Activated T-cell treated with anti-CD3 and anti-CD28 coated beads, Interleukin-2, amount 50 U/mL, for 72 hours (primary cell): ENCODE measurements at regions not wholly inside any gene's neighbourhood (a gene's known extent, or its start where the extent isn't known, plus 50 kb on each side); places are given as distances from the start of the nearest gene placed in this dataset.

Experiments used
- ATAC-seq, 2 donors: fragments of 150-1000 bp; cut with Tn5 transposase; replicated peaks in 1 of 2; 2 replicates each; pipeline ENCODE4 v1.10.0; 2021; ENCODE audit warnings: moderate library complexity in 2 of 2, mild to moderate bottlenecking in 1 of 2
- DNase-seq, 2 donors: peaks; one replicate each; pipeline ENCODE4 v3.0.0; 2021 to 2022; ENCODE audit warnings: mixed read lengths in 1 of 2
- H3K27ac Mint-ChIP-seq: one replicate; pipeline ENCODE4 v1.8.0; 2022; ENCODE audit warnings: mild to moderate bottlenecking, moderate library complexity, mixed read lengths
- H3K27me3 Mint-ChIP-seq: one replicate; pipeline ENCODE4 v1.8.0; 2022; ENCODE audit warnings: low read depth, mixed read lengths
- H3K36me3 Mint-ChIP-seq, 2 donors: one replicate each; pipeline ENCODE4 v1.8.0; 2022; ENCODE audit warnings: mixed read lengths in 2 of 2, mild to moderate bottlenecking in 1 of 2; ENCODE audit not compliant: insufficient read depth in 2 of 2
- H3K4me1 Mint-ChIP-seq: one replicate; pipeline ENCODE4 v1.8.0; 2022; ENCODE audit warnings: low read depth, mixed read lengths
- H3K4me3 Mint-ChIP-seq, 2 donors: one replicate each; pipeline ENCODE4 v1.8.0; 2022; ENCODE audit warnings: mild to moderate bottlenecking in 2 of 2, mixed read lengths in 2 of 2, moderate library complexity in 2 of 2
- H3K9me3 Mint-ChIP-seq, 2 donors: one replicate each; pipeline ENCODE4 v1.8.0; 2022; ENCODE audit warnings: mixed read lengths in 2 of 2

DNA sequence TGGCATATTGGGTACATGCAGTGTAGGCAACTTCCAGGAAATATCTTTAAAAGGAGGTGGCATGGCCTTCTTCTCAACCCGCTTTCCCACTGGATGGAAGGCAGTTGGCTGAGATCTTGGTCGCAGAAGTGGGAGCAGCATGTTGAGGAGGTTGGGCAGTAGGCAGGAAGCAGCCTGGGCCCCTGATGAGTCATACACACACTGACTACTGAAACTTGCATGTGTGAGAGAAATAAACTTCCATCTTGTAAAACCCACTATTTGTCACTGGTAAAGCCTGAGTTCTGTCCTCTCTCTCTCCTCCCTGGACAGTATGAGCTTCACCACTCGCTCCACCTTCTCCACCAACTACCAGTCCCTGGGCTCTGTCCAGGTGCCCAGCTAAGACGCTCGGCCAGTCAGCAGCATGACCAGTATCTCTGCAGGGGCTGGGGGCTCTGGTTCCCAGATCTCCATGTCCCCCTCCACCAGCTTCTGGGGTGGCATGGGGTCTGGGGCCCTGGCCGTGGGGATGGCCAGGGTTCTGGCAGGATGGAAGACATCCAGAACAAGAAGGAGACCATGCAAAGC, 233.8 kb upstream of the SPRED2 start:
- H3K9me3 Mint-ChIP-seq = peaks cover 6% of the 10 kb centered on the region in 2 donors
- H3K36me3 Mint-ChIP-seq = no peaks in the 10 kb centered on the region
- peak; percentile 53 to 65 for ATAC-seq
- peak; percentile 6 to 14 for DNase-seq
- H3K27ac Mint-ChIP-seq = no peak overlapping the region
- H3K4me3 Mint-ChIP-seq = no peak overlapping the region
- H3K27me3 Mint-ChIP-seq = peaks cover 13% of the 10 kb centered on the region
- peaks cover 13% of the 10 kb centered on the region for H3K4me1 Mint-ChIP-seq

DNA sequence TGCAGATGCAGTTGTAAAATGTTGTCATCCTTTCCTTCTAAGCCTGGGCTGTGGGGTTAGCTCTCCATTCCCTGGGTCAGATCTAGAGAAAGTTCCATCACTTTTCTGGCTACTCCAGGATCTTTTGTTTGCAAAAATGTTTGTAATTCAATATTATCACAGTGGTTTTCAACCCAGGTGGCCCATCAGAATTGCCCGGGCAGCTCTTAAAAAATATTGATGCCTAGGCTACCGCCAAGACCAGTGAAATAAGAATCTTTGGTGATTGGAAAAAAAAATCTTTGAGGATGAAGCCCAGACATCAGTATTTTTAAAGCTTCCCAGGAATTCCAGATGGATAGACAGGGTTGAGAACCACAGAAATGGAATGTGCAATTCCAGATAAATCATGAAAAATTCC, 232.5 kb upstream of the SPRED2 start:
- Mint-ChIP-seq H3K27me3 (peaks cover 13% of the 10 kb centered on the region), H3K4me3 (no peak overlapping the region), H3K36me3 (no peaks in the 10 kb centered on the region), H3K27ac (no peak overlapping the region), H3K9me3 (peaks cover 6% of the 10 kb centered on the region in 2 donors), H3K4me1 (peaks cover 13% of the 10 kb centered on the region)
- DNase-seq (no peak), ATAC-seq (no peak)

DNA sequence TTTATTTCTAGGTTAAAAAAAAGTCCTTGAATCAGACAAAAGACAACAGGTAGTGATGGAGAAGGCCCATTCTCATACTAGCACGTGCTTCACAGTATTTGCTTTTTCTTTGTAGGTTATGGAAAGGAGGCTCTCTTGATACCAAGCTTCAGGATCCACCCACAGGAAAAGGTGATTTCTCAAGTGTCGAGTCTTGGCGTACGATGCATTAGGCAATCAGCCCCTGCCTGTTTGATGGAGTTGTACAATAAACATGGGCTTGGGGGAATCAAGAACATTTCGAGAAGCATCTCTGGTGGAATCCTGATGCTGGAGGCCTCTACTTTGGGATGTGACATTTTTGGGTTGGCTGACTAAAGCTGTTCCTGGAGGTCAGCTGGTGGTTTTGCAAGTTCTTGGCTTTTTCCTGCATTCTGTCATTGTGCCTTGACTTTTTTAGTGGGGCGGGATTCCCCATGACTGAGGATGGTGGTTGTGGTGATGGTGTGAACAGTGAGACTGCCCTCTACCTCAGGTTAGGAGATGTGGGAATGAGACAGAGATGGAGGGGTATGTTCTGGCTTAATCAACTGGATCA, 231.5 kb upstream of the SPRED2 start:
- no peaks in the 10 kb centered on the region for H3K36me3 Mint-ChIP-seq
- peaks cover 13% of the 10 kb centered on the region for H3K27me3 Mint-ChIP-seq
- H3K4me3 Mint-ChIP-seq = no peak overlapping the region
- H3K4me1 Mint-ChIP-seq = peaks cover 13% of the 10 kb centered on the region
- H3K9me3 Mint-ChIP-seq = peaks cover 3% of the 10 kb centered on the region in 2 donors
- no peak overlapping the region for H3K27ac Mint-ChIP-seq
- ATAC-seq (no peak), DNase-seq (no peak)

DNA sequence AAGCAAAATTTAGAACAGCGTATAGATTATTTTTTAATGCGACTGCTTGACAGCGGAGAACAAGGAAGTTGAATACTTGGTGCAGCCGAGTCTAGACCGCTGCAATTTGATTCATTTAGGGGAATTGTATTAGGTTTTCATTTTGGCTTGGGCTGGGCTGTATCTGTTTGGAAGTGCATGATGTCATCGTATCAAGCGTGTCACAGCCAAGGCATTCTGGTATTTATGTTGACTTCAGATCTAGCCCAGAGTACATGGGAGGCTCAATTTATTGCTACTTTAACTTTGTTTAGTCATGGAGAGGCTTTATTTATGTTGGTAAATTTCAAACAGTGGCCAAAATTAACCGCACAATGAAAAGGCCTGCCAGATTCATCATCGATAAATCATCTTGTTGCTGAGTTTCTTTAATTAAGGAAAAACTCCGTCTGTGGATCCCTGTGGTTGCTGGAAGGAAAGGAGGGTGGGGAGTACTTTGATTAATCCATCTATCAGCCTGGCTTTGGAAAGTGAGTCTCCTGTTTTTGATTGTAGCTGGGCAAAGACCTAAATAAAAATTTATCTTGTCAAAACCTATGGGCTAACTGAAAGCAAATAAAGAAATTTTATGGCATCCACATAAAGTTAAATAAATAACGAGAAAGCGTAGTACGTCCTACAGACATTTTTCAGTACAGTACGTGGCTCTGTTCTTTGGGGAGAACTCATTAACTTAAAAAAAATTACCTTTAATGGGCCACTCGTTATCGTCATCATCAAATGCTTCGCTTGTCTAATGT, 230.4 kb upstream of the SPRED2 start:
- Mint-ChIP-seq H3K36me3 (no peaks in the 10 kb centered on the region), H3K27ac (no peak overlapping the region), H3K9me3 (no peaks in the 10 kb centered on the region), H3K27me3 (peaks cover 13% of the 10 kb centered on the region), H3K4me3 (no peak overlapping the region), H3K4me1 (peaks cover 13% of the 10 kb centered on the region)
- ATAC-seq (no peak), DNase-seq (no peak)

DNA sequence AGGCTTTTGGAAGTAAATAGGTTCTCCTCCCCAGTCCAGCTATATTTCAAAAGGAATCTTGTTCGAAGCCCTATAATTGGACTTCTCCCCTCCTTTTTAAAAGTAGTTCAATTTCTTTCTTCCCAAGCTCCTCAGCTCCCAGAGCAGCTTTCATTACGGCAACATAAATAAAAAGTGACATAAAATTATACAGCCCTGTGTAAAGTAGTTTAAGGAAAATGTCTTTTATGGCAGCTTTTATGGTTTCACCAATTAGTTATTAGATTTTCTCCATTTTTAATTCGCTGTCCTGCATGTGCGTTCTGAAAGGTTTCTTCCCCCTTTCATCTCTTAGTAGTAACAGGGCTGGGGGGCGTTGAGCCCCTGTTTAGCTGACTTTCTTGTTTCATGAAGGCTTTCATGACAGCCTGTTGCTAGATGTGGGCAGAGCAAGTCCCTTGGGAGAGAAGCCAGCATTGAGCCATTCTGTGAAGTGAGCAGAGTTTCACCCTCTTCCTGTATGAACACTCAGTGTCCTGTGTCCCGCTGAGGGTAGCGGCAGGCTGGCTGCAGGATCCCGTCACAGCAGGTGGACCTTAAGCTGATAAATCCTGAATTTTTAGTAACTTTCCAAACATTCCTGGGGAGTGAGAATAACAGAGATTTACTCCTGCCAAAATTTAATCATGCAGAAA, 229.7 kb upstream of the SPRED2 start:
- ATAC-seq (no peak), DNase-seq (no peak)
- Mint-ChIP-seq H3K4me1 (peaks cover 13% of the 10 kb centered on the region), H3K27me3 (peaks cover 13% of the 10 kb centered on the region), H3K27ac (no peak overlapping the region), H3K9me3 (no peaks in the 10 kb centered on the region), H3K36me3 (no peaks in the 10 kb centered on the region), H3K4me3 (no peak overlapping the region)

DNA sequence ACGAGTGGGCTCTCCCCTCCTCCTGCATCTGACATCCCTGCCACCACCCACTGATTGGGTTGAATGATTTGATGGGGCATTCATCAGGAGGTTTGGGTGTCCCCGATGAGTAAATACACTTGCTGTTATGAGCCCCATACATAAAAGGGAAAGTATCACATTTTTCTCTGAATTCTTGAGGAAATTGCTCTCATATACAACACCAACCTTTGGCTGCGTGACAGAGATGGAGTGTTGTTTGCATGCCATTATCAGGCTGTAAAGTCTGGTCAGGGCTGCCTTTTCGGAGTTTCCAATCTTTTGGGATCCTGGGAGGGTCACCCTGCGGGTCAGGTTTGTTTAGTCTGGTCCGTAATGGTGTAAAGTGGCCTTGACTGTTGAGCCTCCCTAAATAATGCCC, 227.9 kb upstream of the SPRED2 start:
- peaks cover 23% of the 10 kb centered on the region for H3K27me3 Mint-ChIP-seq
- no peaks in the 10 kb centered on the region for H3K9me3 Mint-ChIP-seq
- DNase-seq (no peak), ATAC-seq (no peak)
- H3K4me3 Mint-ChIP-seq = no peak overlapping the region
- H3K4me1 Mint-ChIP-seq = no peaks in the 10 kb centered on the region
- no peaks in the 10 kb centered on the region for H3K36me3 Mint-ChIP-seq
- no peak overlapping the region for H3K27ac Mint-ChIP-seq

DNA sequence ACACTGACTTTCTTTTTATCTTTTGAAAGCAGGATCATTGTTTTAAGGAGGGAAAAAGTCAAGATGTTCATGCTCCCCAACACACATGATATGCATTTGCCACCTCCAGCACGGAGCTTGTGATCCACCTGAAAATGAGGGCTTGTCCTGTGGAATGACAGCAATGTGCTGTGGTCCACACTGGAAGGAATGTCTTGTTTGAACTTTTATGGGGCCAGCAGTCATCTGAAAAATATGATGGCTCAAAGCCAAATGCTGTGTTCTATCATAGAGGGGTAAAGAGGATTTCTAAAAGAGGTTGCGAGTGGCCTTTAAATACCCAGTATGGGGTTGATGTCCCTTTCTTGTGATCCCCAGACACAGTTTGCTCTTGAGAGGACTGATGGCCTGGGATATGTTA, 226.5 kb upstream of the SPRED2 start:
- Mint-ChIP-seq H3K36me3 (no peaks in the 10 kb centered on the region), H3K4me1 (no peaks in the 10 kb centered on the region), H3K9me3 (no peaks in the 10 kb centered on the region), H3K27ac (no peak overlapping the region), H3K27me3 (peaks cover 14% of the 10 kb centered on the region), H3K4me3 (no peak overlapping the region)
- no peak for ATAC-seq
- DNase-seq = no peak

DNA sequence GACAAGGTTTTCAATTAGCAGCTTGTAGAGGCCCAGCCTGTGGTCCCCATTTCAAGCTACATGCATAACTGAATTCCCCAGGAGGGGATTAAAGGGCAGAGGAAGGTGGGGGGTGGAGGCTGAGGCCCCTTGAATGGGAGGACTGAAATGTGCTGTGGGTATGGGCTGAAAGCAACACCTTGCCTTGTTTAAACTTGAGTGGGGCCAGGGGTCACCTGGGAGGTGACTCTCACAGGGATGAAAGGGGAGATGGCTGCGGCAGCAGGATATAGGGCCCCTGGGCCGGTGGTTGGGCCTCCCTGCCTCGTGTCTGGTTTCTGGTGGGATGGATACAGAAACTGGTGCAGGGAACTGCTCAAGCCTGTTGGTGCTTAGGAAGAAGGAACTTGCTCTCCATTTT, 225.9 kb upstream of the SPRED2 start:
- H3K4me1 Mint-ChIP-seq = no peaks in the 10 kb centered on the region
- ATAC-seq = no peak
- DNase-seq = no peak
- H3K36me3 Mint-ChIP-seq = no peaks in the 10 kb centered on the region
- no peak overlapping the region for H3K4me3 Mint-ChIP-seq
- no peaks in the 10 kb centered on the region for H3K9me3 Mint-ChIP-seq
- peaks cover 10% of the 10 kb centered on the region for H3K27me3 Mint-ChIP-seq
- no peak overlapping the region for H3K27ac Mint-ChIP-seq

DNA sequence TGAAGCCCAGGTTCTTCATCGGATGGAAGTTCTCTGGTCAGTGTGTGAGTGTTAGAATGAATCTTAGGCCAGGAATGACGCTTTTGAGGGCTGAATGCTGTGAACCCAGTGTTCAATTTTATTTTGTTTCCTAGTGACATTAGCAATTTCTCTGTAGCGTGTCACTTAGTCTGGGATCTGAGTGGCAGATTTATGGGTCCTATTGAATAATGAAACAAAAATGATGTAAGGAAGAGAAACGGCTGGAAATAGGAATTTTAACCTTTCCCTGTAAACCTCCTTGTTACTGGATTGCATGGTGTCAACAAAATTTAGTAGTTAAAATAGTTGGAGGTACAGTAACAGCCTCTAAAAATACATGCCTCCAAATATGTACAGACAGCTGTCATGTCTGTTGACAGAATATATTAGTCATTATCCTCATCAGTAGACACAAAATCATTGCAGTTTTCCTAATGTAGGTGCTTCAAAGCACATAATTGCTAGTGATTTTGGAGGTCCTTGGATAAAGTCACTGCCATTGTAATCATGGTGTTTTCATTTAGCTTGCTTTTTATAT, 223.8 kb upstream of the SPRED2 start:
- Mint-ChIP-seq H3K9me3 (no peaks in the 10 kb centered on the region), H3K27me3 (peaks cover 10% of the 10 kb centered on the region), H3K36me3 (no peaks in the 10 kb centered on the region), H3K4me1 (no peaks in the 10 kb centered on the region), H3K27ac (no peak overlapping the region), H3K4me3 (no peak overlapping the region)
- ATAC-seq (no peak), DNase-seq (no peak)

DNA sequence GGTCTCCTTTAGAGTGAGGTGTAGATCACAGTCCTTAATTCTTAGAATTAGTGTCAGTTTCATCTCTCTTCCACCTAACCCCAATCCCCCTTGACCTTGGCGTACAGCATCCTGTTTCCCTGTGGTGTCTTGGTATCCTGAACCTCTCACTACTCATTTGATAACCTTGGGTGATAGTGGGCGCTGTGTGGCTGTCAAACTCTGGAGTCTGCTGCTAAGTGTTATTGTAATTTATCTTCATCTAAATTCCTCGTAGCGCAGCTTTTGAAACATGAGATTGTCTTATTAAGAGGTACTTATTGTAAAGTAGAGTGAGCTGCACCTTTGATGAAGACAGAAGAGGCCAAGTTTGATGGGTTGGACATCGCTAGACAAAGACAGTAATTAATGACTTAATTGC, 222.6 kb upstream of the SPRED2 start:
- no peak for DNase-seq
- Mint-ChIP-seq H3K27ac (no peak overlapping the region), H3K9me3 (no peaks in the 10 kb centered on the region), H3K36me3 (no peaks in the 10 kb centered on the region), H3K27me3 (peaks cover 10% of the 10 kb centered on the region), H3K4me3 (no peak overlapping the region), H3K4me1 (no peaks in the 10 kb centered on the region)
- no peak for ATAC-seq

DNA sequence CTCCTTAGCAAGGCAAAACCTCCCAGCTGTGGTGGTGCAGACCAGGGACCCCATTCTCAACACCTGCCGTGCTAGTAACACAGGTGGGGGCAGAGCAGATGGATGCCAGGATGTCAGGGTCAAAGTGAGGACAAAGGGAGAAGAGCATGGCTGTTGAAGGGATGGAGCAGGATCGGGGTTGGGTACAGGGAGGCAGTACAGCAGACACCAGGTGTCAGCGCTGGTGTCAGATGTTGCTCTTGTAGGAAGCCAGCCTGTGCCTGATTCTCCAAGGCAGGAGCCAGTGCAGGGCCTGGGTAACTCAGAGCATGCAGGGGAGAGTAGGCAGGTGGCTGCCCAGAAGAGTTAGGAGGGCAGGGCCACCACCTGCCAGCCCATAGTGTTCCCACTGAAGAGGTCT, 222.1 kb upstream of the SPRED2 start:
- no peaks in the 10 kb centered on the region for H3K9me3 Mint-ChIP-seq
- no peaks in the 10 kb centered on the region for H3K36me3 Mint-ChIP-seq
- peaks cover 10% of the 10 kb centered on the region for H3K27me3 Mint-ChIP-seq
- DNase-seq (no peak), ATAC-seq (no peak)
- no peak overlapping the region for H3K27ac Mint-ChIP-seq
- H3K4me1 Mint-ChIP-seq = no peaks in the 10 kb centered on the region
- H3K4me3 Mint-ChIP-seq = no peak overlapping the region

DNA sequence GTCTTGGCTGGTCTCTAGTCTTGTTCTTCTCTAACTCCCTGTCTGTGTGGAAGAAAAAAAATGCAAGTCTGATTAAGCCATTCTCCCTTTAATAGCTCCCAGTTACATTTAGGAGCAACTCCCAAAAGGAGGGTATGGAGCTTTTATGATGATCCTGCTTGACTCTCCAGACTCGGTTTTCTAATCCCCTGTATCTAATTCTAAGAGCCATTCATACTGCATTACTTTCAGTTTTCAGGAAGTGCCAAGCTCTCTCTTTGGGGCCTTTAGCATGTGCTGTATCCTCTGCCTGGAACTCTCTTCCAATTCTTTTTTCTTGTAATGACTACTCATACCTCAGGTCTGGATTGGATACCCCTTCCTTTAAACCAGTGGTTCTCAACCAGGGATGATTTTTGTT, 219.7 kb upstream of the SPRED2 start:
- Mint-ChIP-seq H3K36me3 (no peaks in the 10 kb centered on the region), H3K27me3 (peaks cover 10% of the 10 kb centered on the region), H3K4me1 (no peaks in the 10 kb centered on the region), H3K27ac (no peak overlapping the region), H3K9me3 (no peaks in the 10 kb centered on the region), H3K4me3 (no peak overlapping the region)
- no peak for ATAC-seq
- no peak for DNase-seq
